SK-N-MC (cell line): ENCODE measurements at regions not wholly inside any gene's neighbourhood (a gene's known extent, or its start where the extent isn't known, plus 50 kb on each side); places are given as distances from the start of the nearest gene placed in this dataset.

Source experiments
- EZH2 ChIP-seq: fragments of 200-600 bp; sonication (generic); IDR thresholded peaks from one replicate; pipeline ENCODE4 v1.6.1; 2017; ENCODE audit warnings: antibody characterized with exemption
- POLR2AphosphoS5 ChIP-seq: IDR thresholded peaks from 2 replicates; pipeline ENCODE4 v1.6.1; 2012; ENCODE audit warnings: mild to moderate bottlenecking, low read depth, low read length, borderline replicate concordance

DNA sequence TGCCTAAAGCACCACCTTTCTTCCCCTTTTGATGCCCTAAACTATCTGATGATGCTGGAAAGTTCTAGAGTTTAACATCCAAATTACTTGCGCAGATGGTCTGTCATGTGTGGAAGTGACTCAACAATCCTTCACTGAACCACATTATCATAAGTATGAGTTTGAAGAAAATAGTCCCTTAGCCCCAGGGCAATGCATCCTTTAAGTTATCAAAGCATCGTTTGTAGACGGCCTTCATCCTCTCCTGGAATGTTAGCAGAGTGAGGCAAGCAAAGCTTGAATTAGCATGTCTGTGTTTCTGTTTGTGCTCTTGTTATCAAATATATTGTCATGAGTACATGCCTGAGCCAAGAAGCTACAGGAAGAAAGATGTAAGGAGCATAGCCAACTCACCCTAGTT is 570.9 kb downstream of the MID1IP1 start:
- no peak for TF ChIP-seq POLR2AphosphoS5
- no peak for TF ChIP-seq EZH2
